ELR (cell line): ENCODE measurements at regions not wholly inside any gene's neighbourhood (a gene's known extent, or its start where the extent isn't known, plus 50 kb on each side); places are given as distances from the start of the nearest gene placed in this dataset.
"Not testable (repeated sequence)": the region's sequence is repeated elsewhere in the genome, so short reads cannot be mapped to it uniquely, and the experiment has no call there.

ENCODE experiments used
- DNase-seq: peaks from one replicate; pipeline ENCODE4 v3.0.0-alpha.2; 2015; ENCODE audit warnings: low read depth

- DNase-seq = no peak
Observed at GRCh38 chr4:28082686-28083390, 1222.2 kb downstream of the STIM2 start.

- peak; percentile 49 for DNase-seq
Observed at GRCh38 chr4:28092610-28093009, 1232.0 kb downstream of the STIM2 start.

DNA sequence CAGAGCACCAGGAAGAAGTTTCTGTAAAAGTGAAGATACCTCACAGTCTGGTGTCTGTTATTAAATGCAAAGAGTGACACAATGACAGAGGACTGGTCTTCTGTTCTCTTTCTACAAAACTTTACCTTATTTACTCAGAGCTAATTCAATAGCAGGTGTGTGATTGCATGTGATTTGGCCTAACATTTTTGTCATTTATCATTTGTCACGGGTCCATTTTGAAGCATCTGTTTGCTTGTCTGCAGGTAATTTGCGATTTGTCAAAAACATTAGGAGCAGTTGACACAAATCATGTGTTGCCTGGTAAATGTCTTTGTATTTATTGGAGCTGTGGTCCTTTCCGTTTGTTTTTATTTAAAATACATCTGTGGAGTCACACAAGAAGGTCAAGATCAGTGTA is 1232.4 kb downstream of the STIM2 start:
- no peak for DNase-seq

- DNase-seq = no peak
Observed at GRCh38 chr4:28101583-28101982, 1240.9 kb downstream of the STIM2 start.

DNA sequence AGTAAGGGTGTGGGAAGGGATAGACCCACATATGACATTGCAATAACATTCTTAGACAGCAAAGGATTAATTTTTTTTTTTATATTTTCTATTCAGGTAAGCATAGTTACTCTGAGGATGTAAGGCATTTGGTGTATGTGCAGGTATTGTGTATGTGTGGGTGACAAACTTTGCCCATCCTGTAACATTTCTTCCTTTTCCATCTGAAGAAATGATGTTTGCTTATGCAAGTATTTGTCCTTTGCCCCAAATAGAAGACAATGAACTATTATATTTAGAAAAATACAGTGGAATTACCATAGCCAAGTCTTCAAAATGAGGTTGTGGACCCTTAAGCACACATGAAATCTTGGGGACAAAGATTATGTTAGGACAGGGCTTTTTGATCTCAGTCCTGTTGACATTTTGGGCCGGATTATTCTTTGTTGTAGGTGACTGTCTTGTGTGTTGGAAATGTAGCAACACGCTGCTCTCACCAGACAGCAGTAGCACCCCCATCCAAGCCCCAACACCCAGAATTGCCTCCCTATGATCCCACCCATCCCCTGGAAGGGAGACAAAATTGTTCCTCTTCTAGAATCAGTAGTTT is 1244.7 kb downstream of the STIM2 start:
- DNase-seq = no peak

DNA sequence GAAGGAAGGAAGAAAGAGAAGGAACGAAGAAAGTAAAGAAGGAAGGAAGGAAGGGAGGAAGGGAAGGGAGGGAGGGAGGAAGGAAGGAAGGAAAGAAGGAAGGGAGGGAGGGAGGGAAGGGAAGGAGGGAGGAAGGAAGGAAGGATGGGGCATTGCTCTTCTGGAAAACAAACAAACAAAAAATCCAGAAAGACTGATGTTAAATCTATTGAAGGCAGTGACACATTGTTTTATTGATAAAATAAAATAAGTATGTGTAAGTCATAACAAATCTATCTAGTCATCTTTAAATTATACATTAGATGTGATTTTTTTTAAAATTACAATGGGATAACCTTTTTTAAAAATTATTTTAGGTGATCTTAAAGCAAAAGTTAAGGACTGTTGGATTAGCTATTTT is 1245.5 kb downstream of the STIM2 start:
- no peak for DNase-seq

- DNase-seq = no peak
Observed at GRCh38 chr4:28109801-28110200, 1249.2 kb downstream of the STIM2 start.

DNA sequence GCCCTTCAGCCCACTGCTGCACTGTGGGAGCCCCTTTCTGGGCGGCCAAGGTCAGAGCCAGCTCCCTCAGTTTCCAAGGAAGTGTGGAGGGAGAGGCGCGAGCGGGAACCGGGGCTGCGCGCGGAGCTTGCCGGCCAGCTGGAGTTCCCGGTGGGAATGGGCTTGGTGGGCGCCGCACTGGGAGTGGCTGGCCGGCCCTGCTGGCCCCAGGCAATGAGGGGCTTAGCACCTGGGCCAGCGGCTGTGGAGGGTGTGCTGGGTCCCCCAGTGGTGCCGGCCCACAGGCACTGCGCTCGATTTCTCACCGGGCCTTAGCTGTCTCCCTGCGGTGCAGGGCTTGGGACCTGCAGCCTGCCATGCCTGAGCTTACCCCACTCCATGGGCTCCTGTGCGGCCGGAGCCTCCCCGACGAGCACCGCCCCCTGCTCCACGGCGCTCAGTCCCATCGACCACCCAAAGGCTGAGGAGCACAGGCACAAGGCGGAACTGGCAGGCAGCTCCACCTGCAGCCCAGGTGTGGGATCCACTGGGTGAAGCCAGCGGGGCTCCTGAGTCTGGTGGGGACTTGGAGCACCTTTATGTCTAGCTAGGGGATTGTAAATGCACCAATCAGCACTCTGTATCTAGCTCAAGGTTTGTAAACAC is 1252.2 kb downstream of the STIM2 start:
- not testable (repeated sequence) for DNase-seq

DNA sequence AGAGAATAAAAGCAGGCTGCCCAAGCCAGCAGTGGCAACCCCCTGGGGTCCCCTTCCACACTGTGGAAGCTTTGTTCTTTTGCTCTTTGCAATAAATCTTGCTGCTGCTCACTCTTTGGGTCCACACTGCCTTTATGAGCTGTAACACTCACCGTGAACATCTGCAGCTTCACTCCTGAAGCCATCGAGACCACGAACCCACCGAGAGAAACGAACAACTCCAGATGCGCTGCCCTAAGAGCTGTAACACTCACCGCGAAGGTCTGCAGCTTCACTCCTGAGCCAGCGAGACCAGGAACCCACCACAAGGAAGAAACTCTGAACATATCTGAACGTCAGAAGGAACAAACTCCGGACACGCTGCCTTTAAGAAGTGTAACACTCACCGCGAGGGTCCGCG is 1252.9 kb downstream of the STIM2 start:
- not testable (repeated sequence) for DNase-seq

DNA sequence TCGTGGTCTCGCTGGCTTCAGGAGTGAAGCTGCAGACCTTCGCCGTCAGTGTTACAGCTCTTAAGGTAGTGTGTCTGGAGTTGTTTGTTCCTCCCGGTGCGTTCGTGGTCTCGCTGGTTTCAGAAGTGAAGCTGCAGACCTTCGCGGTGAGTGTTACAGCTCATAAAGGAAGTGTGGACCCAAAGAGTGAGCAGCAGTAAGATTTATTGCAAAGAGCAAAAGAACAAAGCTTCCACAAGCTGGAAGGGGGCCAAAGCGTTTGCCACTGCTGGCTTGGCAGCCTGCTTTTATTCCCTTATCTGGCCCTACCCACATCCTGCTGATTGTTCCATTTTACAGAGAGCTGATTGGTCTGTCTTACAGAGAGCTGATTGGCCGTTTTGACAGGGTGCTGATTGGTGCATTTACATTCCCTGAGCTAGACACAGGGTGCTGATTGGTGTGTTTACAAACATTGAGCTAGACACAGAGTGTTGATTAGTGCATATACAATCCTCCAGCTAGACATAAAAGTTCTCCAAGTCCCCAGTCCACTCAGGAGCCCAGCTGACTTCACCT is 1256.0 kb downstream of the STIM2 start:
- not testable (repeated sequence) for DNase-seq

DNA sequence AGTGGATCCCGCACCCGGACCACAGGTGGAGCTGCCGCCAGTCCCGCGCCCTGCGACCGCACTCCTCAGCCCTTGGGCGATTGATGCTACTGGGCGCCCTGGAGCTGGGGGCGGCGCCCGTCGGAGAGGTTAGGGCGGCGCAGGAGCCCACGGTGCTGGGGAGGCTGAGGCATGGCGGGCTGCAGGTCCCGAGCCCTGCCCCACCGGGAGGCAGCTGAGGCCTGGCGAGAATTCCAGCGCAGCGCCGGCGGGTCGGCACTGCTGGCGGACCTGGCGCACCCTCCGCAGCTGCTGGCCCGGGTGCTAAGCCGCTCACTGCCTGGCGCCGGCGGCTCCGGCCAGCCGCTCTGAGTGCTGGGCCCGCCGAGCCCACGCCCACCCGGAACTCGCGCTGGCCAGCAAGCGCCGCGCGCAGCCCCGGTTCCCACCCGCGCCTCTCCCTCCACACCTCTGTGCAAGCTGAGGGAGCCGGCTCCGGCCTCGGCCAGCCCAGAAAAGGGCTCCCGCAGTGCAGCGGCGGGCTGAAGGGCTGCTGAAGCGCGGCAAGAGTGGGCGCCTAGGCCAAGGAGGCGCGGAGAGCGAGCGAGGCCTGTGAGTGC is 1256.5 kb downstream of the STIM2 start:
- no peak for DNase-seq

DNA sequence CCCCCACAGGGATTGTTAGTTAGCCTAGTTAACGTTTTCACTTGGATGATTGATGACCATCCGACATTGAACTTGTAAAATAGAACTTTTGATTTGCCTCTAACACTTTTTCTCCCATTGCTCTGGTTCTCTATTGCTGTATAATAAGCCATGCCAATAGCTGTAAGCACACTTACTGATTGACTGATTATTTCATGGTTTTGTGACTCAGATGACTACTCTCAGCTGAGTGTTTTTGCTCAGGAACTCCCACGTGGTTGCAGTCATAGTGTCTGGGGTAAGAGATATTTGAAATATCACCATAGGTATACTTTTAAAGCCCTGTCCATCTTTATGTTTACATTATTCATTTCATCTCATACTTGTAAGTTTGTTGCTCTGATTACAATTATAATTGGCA is 1285.5 kb downstream of the STIM2 start:
- DNase-seq = no peak

DNA sequence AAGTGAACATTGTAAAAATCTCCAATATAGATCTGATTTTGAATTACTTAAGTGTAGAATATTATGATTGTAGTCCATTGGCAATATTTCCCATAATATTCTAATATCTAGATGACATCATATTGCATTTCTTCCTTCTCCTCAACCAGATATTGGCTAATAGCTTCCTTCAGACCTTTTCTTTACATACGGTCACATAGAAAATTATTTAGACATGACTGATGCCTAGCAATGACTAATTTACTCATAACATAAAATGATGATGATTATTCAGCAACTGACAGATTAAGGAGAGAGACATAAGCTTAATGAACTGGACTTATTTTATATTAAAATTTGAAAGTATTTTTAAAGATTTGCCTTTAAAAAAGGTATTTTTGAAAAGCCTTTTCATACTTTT is 1287.6 kb downstream of the STIM2 start:
- DNase-seq = peak; percentile 25

- no peak for DNase-seq
Observed at GRCh38 chr4:28149762-28150161, 1289.1 kb downstream of the STIM2 start.

- no peak for DNase-seq
Observed at GRCh38 chr4:28151314-28151713, 1290.7 kb downstream of the STIM2 start.

DNA sequence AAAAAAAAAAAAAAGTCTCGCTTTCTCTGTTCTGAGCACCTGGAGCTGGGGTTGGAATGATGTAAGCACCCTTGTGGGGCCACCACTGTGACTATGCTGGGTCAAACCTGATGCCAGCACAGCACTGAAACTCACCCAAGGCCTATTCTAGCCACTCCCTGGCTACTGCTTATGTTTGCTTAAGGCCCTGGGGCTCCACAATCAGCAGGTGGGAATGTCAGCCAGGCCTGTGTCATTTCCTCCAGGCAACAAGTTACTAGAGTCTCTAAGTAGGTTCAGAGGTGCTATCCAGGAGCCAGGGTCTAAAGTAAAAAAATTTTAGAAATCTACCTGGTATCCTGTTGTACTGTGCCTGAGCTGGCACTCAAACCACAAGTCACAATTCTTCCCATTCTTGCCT is 1306.8 kb downstream of the STIM2 start:
- peak; percentile 53 for DNase-seq

GRCh38 chr4:28176942-28177341 is 1316.3 kb downstream of the STIM2 start:
- no peak for DNase-seq

- DNase-seq = no peak
Observed at GRCh38 chr4:28177641-28178040, 1317.0 kb downstream of the STIM2 start.

DNA sequence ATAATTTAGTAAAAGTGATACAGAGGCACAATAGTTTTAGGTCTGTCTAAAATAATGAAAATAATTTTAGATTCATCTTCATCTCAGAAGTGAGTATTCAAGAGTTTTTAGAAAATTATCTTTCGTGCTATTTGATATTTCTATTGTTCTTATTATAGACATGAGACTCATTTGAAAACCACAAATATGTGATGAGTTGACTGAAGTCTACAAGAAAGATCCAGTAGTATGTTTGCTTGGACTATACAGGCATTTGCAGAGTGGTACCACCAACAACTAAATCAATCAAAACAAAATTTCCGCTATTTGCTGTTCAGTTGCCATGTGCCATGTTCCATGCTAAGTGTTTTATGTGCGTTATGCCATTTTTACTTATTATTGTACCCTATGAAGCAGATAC is 1318.5 kb downstream of the STIM2 start:
- no peak for DNase-seq

- DNase-seq = no peak
Observed at GRCh38 chr4:28209371-28209924, 1348.8 kb downstream of the STIM2 start.

DNA sequence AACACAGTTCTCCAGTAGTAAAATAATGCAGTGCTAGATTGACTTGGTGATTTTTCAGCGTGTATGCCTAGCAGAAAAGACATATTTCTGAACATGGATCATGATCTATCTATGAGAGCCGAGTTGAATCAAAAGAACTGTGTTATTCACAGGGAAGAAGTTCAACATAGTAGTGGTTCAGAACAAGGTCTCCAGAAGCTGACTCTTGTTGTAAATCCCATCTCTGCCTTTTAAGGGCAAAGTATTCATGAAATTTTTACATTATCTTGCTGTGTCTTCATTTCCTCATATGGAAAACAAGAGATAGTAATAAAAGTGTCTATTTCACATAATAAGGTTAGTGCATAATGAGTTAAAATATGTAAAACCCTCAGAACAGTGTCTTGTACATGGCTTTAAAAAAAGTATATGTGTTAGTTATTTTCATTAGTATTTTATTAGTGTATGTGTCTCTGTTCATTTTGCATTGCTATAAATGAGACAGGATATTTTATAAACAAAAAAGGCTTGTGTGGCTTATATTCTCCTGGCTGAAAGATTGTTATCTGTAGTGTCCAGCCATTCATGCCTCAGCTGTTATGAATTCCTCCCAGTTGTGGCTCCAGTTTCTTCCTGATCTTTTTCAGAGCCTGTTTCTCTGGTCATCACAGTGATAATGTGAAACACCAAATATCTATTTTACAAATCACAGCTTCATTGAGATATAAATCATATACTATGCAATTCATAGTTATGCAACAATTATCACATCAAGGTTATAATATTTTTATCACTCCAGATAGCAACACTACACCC is 1351.2 kb downstream of the STIM2 start:
- peak; percentile 14 for DNase-seq

GRCh38 chr4:28221536-28221935 is 1360.9 kb downstream of the STIM2 start:
- DNase-seq = no peak
